NOMO-1 (cell line): ENCODE measurements at regions not wholly inside any gene's neighbourhood (a gene's known extent, or its start where the extent isn't known, plus 50 kb on each side); places are given as distances from the start of the nearest gene placed in this dataset.
"Not testable (repeated sequence)": the region's sequence is repeated elsewhere in the genome, so short reads cannot be mapped to it uniquely, and the experiment has no call there.

Experiments used
- DNase-seq, 2 experiments: peaks; one replicate each; lab custom pipeline; 2025; ENCODE audit not compliant: unreplicated experiment in 2 of 2; lab: John Stamatoyannopoulos, UW

- no peak for DNase-seq
These were observed 1260.3 kb downstream of the TMEM121 start for GRCh38 chr14:106786697-106787096.

- no peak for DNase-seq
These were observed 1261.2 kb downstream of the TMEM121 start for GRCh38 chr14:106787626-106788025.

GRCh38 chr14:106788534-106788933 lies 1262.2 kb downstream of the TMEM121 start:
- DNase-seq: no peak

GRCh38 chr14:106789318-106789717 lies 1262.9 kb downstream of the TMEM121 start:
- DNase-seq: no peak

GRCh38 chr14:106790189-106791036 lies 1264.0 kb downstream of the TMEM121 start:
- peak; percentile 17 to 24 for DNase-seq

- DNase-seq: no peak
These were observed 1266.2 kb downstream of the TMEM121 start for GRCh38 chr14:106792543-106792942.

- DNase-seq: not testable (repeated sequence)
These were observed 1271.8 kb downstream of the TMEM121 start for GRCh38 chr14:106798166-106798565.

GRCh38 chr14:106802413-106803364 lies 1276.3 kb downstream of the TMEM121 start:
- DNase-seq: no peak

- DNase-seq: no peak
These were observed 1277.0 kb downstream of the TMEM121 start for GRCh38 chr14:106803379-106803778.

GRCh38 chr14:106807493-106807892 lies 1281.1 kb downstream of the TMEM121 start:
- no peak for DNase-seq

GRCh38 chr14:106808458-106808857 lies 1282.1 kb downstream of the TMEM121 start:
- no peak for DNase-seq

- no peak for DNase-seq
These were observed 1282.5 kb downstream of the TMEM121 start for GRCh38 chr14:106808907-106809306.

GRCh38 chr14:106809615-106810014 lies 1283.2 kb downstream of the TMEM121 start:
- DNase-seq: no peak

- DNase-seq: not testable (repeated sequence)
These were observed 1283.8 kb downstream of the TMEM121 start for GRCh38 chr14:106810168-106810567.

- no peak for DNase-seq
These were observed 1284.8 kb downstream of the TMEM121 start for GRCh38 chr14:106811162-106811561.

- no peak for DNase-seq
These were observed 1286.5 kb downstream of the TMEM121 start for GRCh38 chr14:106812788-106813476.

- no peak for DNase-seq
These were observed 1287.1 kb downstream of the TMEM121 start for GRCh38 chr14:106813477-106813823.

- DNase-seq: no peak
These were observed 1293.7 kb downstream of the TMEM121 start for GRCh38 chr14:106820119-106820518.

GRCh38 chr14:106821119-106821518 lies 1294.7 kb downstream of the TMEM121 start:
- DNase-seq: no peak

GRCh38 chr14:106822905-106823304 lies 1296.5 kb downstream of the TMEM121 start:
- no peak for DNase-seq

- no peak for DNase-seq
These were observed 1297.2 kb downstream of the TMEM121 start for GRCh38 chr14:106823552-106823951.
